GM23338 (cell line): ENCODE measurements at regions not wholly inside any gene's neighbourhood (a gene's known extent, or its start where the extent isn't known, plus 50 kb on each side); places are given as distances from the start of the nearest gene placed in this dataset.

ENCODE experiments used
- ATAC-seq: fragments of 200-7000 bp; cut with Tn5 transposase; 3 replicates; pipeline ENCODE4 v1.9.1; 2020
- DNase-seq: peaks from one replicate; pipeline ENCODE4 v3.0.0-alpha.2; 2015; ENCODE audit warnings: low spot score
- H2AFZ ChIP-seq: fragments of 200-600 bp; sonication (generic); 2 replicates; pipeline ENCODE4 v1.8.0; 2016; ENCODE audit warnings: antibody characterized with exemption, mild to moderate bottlenecking, moderate library complexity
- H3F3A ChIP-seq: fragments of 200-600 bp; sonication (generic); replicated peaks from 2 replicates; pipeline ENCODE4 v1.8.0; 2017; ENCODE audit warnings: antibody characterized with exemption, mixed run types, low read depth
- H3K27ac ChIP-seq: fragments of 200-600 bp; sonication (generic); 2 replicates; pipeline ENCODE4 v1.6.1; 2016; ENCODE audit warnings: low read depth
- H3K27me3 ChIP-seq: fragments of 200-600 bp; sonication (generic); 2 replicates; pipeline ENCODE4 v1.8.0; 2016; ENCODE audit warnings: mild to moderate bottlenecking, mixed run types, moderate library complexity; ENCODE audit not compliant: insufficient read depth
- H3K36me3 ChIP-seq: fragments of 200-600 bp; sonication (generic); 2 replicates; pipeline ENCODE4 v1.8.0; 2016; ENCODE audit warnings: mild to moderate bottlenecking; ENCODE audit not compliant: insufficient read depth
- H3K4me1 ChIP-seq: fragments of 200-600 bp; sonication (generic); 2 replicates; pipeline ENCODE4 v1.8.0; 2016; ENCODE audit warnings: mild to moderate bottlenecking, moderate library complexity; ENCODE audit not compliant: insufficient read depth
- H3K4me2 ChIP-seq: fragments of 200-600 bp; sonication (generic); 2 replicates; pipeline ENCODE4 v1.7.1; 2017; ENCODE audit warnings: mixed run types
- H3K4me3 ChIP-seq: fragments of 200-600 bp; sonication (generic); 2 replicates; pipeline ENCODE4 v1.6.1; 2016; ENCODE audit warnings: mixed run types
- H3K79me2 ChIP-seq: fragments of 200-600 bp; sonication (generic); replicated peaks from 2 replicates; pipeline ENCODE4 v1.8.0; 2017; ENCODE audit warnings: mild to moderate bottlenecking; ENCODE audit not compliant: insufficient read depth
- H3K9me2 ChIP-seq: fragments of 200-600 bp; sonication (generic); 2 replicates; pipeline ENCODE4 v1.8.0; 2017; ENCODE audit not compliant: insufficient read depth
- H4K20me1 ChIP-seq: fragments of 200-600 bp; sonication (generic); replicated peaks from 2 replicates; pipeline ENCODE4 v1.8.0; 2017; ENCODE audit warnings: mild to moderate bottlenecking; ENCODE audit not compliant: insufficient read depth
- H3K27ac Mint-ChIP-seq: 2 replicates; pipeline ENCODE4 v1.8.0; 2020; ENCODE audit warnings: inconsistent platforms, mild to moderate bottlenecking, moderate library complexity, mixed read lengths
- H3K27me3 Mint-ChIP-seq: 3 replicates; pipeline ENCODE4 v1.8.0; 2022; ENCODE audit warnings: low read depth, mild to moderate bottlenecking, moderate library complexity, mixed read lengths, inconsistent platforms; ENCODE audit not compliant: insufficient read depth, poor library complexity
- H3K36me3 Mint-ChIP-seq: 3 replicates; pipeline ENCODE4 v1.8.0; 2021; ENCODE audit warnings: low read depth, mild to moderate bottlenecking, inconsistent platforms, moderate library complexity, mixed read lengths
- H3K4me1 Mint-ChIP-seq: 3 replicates; pipeline ENCODE4 v1.8.0; 2020; ENCODE audit warnings: mild to moderate bottlenecking, inconsistent platforms, mixed read lengths
- H3K4me3 Mint-ChIP-seq: 3 replicates; pipeline ENCODE4 v1.8.0; 2021; ENCODE audit warnings: moderate library complexity, mild to moderate bottlenecking, inconsistent platforms, mixed read lengths
- H3K9me3 Mint-ChIP-seq: 3 replicates; pipeline ENCODE4 v1.8.0; 2020; ENCODE audit warnings: moderate library complexity, mild to moderate bottlenecking, inconsistent platforms, mixed read lengths
- CTCF ChIP-seq, 2 experiments: fragments of 200-600 bp in 1 of 2; sonication (generic) in 1 of 2; conservative IDR thresholded peaks; 2 replicates each; pipeline versions ENCODE4 v1.5.1 to v1.6.1; 2016 to 2017; ENCODE audit warnings: antibody characterized with exemption in 2 of 2, low read depth in 2 of 2, mild to moderate bottlenecking in 2 of 2, moderate library complexity in 1 of 2
- ETS1 ChIP-seq: IDR thresholded peaks from 2 replicates; pipeline ENCODE4 v1.6.1; 2016; ENCODE audit warnings: antibody characterized with exemption
- EZH2 ChIP-seq: fragments of 200-600 bp; sonication (generic); IDR thresholded peaks from one replicate; pipeline ENCODE4 v1.8.0; 2017; ENCODE audit warnings: antibody characterized with exemption, mild to moderate bottlenecking, low read depth; ENCODE audit not compliant: unreplicated experiment
- EZH2phosphoT487 ChIP-seq: fragments of 200-600 bp; sonication (generic); IDR thresholded peaks from one replicate; pipeline ENCODE4 v1.8.1; 2018; ENCODE audit warnings: antibody characterized with exemption; ENCODE audit not compliant: unreplicated experiment
- JUNB ChIP-seq: IDR thresholded peaks from one replicate; pipeline ENCODE4 v1.6.1; 2016; ENCODE audit warnings: antibody characterized with exemption; ENCODE audit not compliant: unreplicated experiment
- NANOG ChIP-seq: IDR thresholded peaks from 2 replicates; pipeline ENCODE4 v1.6.1; 2016; ENCODE audit warnings: antibody characterized with exemption, borderline replicate concordance
- POLR2AphosphoS5 ChIP-seq: IDR thresholded peaks from 2 replicates; pipeline ENCODE4 v1.6.1; 2016; ENCODE audit warnings: antibody characterized with exemption, low read depth
- REST ChIP-seq: IDR thresholded peaks from one replicate; pipeline ENCODE4 v1.6.1; 2018; ENCODE audit warnings: antibody characterized with exemption; ENCODE audit not compliant: unreplicated experiment
- STAT1 ChIP-seq: IDR thresholded peaks from one replicate; pipeline ENCODE4 v1.6.1; 2016; ENCODE audit warnings: antibody characterized with exemption; ENCODE audit not compliant: unreplicated experiment
- ZNF114 ChIP-seq: fragments of 250-450 bp; sonication (Bioruptor Pico); IDR thresholded peaks from 2 replicates; pipeline ENCODE4 v1.5.0; 2020; ENCODE audit warnings: mild to moderate bottlenecking, moderate library complexity
- ZNF331 ChIP-seq: fragments of 250-450 bp; sonication (Bioruptor Pico); IDR thresholded peaks from 2 replicates; pipeline ENCODE4 v1.5.0; 2020; ENCODE audit warnings: low read depth, mild to moderate bottlenecking, moderate library complexity
- ZNF462 ChIP-seq: fragments of 250-450 bp; sonication (Bioruptor Pico); IDR thresholded peaks from 2 replicates; pipeline ENCODE4 v1.5.0; 2020; ENCODE audit warnings: mild to moderate bottlenecking, moderate library complexity

GRCh38 chr2:120885321-120885720 is 149.7 kb downstream of the GLI2 start (continued):
- TF ChIP-seq ZNF462 (CRISPR knock-in tag) (no peak), ZNF114 (CRISPR knock-in tag) (no peak)

GRCh38 chr2:120885749-120886148 is 150.1 kb downstream of the GLI2 start:
- H3K36me3 Mint-ChIP-seq: peaks cover 2% of the 10 kb centered on the region; the same call in 1 of the 3 replicates
- no peak overlapping the region for H3K4me3 Mint-ChIP-seq
- Histone ChIP-seq H3K27ac (no peak overlapping the region), H3K27me3 (no peaks in the 10 kb centered on the region), H3F3A (no peaks in the 10 kb centered on the region), H2AFZ (no peak overlapping the region), H3K9me2 (no peaks in the 10 kb centered on the region), H3K4me3 (no peak overlapping the region), H3K79me2 (peaks cover 85% of the 10 kb centered on the region), H4K20me1 (peaks cover 61% of the 10 kb centered on the region), H3K36me3 (no peaks in the 10 kb centered on the region), H3K4me1 (peaks cover 7% of the 10 kb centered on the region), H3K4me2 (no peak overlapping the region)
- H3K4me1 Mint-ChIP-seq: peaks cover 50% of the 10 kb centered on the region
- H3K27me3 Mint-ChIP-seq: peaks cover 12% of the 10 kb centered on the region
- H3K9me3 Mint-ChIP-seq: no peaks in the 10 kb centered on the region; the same call in 2 of the 3 replicates
- DNase-seq (no peak), ATAC-seq (no peak)
- TF ChIP-seq STAT1 (no peak), ZNF331 (CRISPR knock-in tag) (no peak), JUNB (no peak), POLR2AphosphoS5 (no peak), CTCF (conservative IDR thresholded peaks at IDR 0.05; ENCODE audit: low read depth in 2 of 2) (no peak), EZH2 (no peak), ETS1 (no peak), REST (no peak), NANOG (no peak), EZH2phosphoT487 (no peak)
- no peak overlapping the region for H3K27ac Mint-ChIP-seq
